ENCODE measurements at regions not wholly inside any gene's neighbourhood (a gene's known extent, or its start where the extent isn't known, plus 50 kb on each side); places are given as distances from the start of the nearest gene placed in this dataset.

DNA sequence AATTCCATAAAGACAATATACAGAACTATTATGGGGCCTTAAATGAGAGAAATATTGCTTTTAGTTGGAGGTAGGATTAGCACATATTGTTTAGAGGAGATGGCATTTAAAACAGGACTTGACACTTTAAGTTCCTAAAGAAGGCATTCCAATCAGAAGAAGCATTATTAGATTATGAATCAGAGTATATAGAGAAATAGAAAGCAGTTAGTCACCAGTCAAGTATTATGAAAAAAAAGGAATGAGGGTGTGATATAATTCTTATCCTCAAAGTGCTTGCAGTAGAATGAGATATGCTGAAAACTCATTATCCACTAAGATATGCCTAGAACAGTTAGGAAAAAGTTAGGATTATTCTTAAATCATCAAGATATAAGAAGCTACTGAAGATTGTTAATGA lies 456.2 kb downstream of the ZNF385D start:
- ATAC-seq = no peak
- Histone ChIP-seq H3K79me2 (ENCODE audit: insufficient read depth, low read length) (no peaks in the 10 kb centered on the region), H3K4me1 (ENCODE audit: control insufficient read depth in 1 of 2, insufficient read depth in 2 of 2, low read length in 2 of 2) (no peaks in the 10 kb centered on the region), H4K20me1 (ENCODE audit: insufficient read depth) (no peaks in the 10 kb centered on the region), H3K27ac (ENCODE audit: low read depth, low read length) (no peak overlapping the region), H3K4me3 (replicated peaks in 1 of 2; ENCODE audit: low read depth in 1 of 2, low read length in 2 of 2) (no peak overlapping the region), H3K27me3 (ENCODE audit: insufficient read depth, low read length) (no peaks in the 10 kb centered on the region), H3K4me2 (ENCODE audit: low read length) (no peak overlapping the region), H3K9ac (ENCODE audit: low read length) (no peak overlapping the region), H3K9me2 (ENCODE audit: insufficient read depth) (no peaks in the 10 kb centered on the region), H2AFZ (ENCODE audit: low read depth, low read length, poor library complexity, severe bottlenecking) (no peak overlapping the region), H3K36me3 (ENCODE audit: control insufficient read depth in 1 of 2, insufficient read depth in 2 of 2, low read length in 2 of 2) (no peaks in the 10 kb centered on the region), H3K9me3 (ENCODE audit: control insufficient read depth in 1 of 2, insufficient read depth in 1 of 2, low read depth in 1 of 2, low read length in 2 of 2) (peaks cover 7 to 8% of the 10 kb centered on the region in 2 experiments; a peak in 2 of 4 replicates)
- TF ChIP-seq ELF1 (IDR thresholded peaks at IDR 0.05; ENCODE audit: borderline replicate concordance, low read depth) (no peak), TCF7L2 (IDR thresholded peaks at IDR 0.05; ENCODE audit: borderline replicate concordance, extremely low read depth, insufficient read depth, insufficient read length) (no peak), FOSL1 (IDR thresholded peaks at IDR 0.05; ENCODE audit: low read depth) (no peak), CBX3 (IDR thresholded peaks at IDR 0.05; ENCODE audit: low read depth) (no peak), POLR2A (IDR thresholded peaks at IDR 0.05; ENCODE audit: borderline replicate concordance, extremely low read depth, insufficient read depth, insufficient read length) (no peak), EZH2phosphoT487 (IDR thresholded peaks at IDR 0.05; ENCODE audit: borderline replicate concordance) (no peak), EGR1 (IDR thresholded peaks at IDR 0.05; ENCODE audit: low read depth) (no peak), CEBPB (IDR thresholded peaks at IDR 0.05; ENCODE audit: low read depth) (no peak), EZH2 (IDR thresholded peaks at IDR 0.05) (no peak), SRF (IDR thresholded peaks at IDR 0.05; ENCODE audit: low read depth) (no peak), POLR2AphosphoS5 (IDR thresholded peaks at IDR 0.05; ENCODE audit: low read depth, low read length) (no peak), JUND (IDR thresholded peaks at IDR 0.05) (no peak), ZFX (IDR thresholded peaks at IDR 0.05) (no peak)
- TF ChIP-seq, protein P1, sequence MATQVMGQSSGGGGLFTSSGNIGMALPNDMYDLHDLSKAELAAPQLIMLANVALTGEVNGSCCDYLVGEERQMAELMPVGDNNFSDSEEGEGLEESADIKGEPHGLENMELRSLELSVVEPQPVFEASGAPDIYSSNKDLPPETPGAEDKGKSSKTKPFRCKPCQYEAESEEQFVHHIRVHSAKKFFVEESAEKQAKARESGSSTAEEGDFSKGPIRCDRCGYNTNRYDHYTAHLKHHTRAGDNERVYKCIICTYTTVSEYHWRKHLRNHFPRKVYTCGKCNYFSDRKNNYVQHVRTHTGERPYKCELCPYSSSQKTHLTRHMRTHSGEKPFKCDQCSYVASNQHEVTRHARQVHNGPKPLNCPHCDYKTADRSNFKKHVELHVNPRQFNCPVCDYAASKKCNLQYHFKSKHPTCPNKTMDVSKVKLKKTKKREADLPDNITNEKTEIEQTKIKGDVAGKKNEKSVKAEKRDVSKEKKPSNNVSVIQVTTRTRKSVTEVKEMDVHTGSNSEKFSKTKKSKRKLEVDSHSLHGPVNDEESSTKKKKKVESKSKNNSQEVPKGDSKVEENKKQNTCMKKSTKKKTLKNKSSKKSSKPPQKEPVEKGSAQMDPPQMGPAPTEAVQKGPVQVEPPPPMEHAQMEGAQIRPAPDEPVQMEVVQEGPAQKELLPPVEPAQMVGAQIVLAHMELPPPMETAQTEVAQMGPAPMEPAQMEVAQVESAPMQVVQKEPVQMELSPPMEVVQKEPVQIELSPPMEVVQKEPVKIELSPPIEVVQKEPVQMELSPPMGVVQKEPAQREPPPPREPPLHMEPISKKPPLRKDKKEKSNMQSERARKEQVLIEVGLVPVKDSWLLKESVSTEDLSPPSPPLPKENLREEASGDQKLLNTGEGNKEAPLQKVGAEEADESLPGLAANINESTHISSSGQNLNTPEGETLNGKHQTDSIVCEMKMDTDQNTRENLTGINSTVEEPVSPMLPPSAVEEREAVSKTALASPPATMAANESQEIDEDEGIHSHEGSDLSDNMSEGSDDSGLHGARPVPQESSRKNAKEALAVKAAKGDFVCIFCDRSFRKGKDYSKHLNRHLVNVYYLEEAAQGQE (IDR thresholded peaks at IDR 0.05; ENCODE audit: low read depth) = no peak
- TF ChIP-seq, protein P2, sequence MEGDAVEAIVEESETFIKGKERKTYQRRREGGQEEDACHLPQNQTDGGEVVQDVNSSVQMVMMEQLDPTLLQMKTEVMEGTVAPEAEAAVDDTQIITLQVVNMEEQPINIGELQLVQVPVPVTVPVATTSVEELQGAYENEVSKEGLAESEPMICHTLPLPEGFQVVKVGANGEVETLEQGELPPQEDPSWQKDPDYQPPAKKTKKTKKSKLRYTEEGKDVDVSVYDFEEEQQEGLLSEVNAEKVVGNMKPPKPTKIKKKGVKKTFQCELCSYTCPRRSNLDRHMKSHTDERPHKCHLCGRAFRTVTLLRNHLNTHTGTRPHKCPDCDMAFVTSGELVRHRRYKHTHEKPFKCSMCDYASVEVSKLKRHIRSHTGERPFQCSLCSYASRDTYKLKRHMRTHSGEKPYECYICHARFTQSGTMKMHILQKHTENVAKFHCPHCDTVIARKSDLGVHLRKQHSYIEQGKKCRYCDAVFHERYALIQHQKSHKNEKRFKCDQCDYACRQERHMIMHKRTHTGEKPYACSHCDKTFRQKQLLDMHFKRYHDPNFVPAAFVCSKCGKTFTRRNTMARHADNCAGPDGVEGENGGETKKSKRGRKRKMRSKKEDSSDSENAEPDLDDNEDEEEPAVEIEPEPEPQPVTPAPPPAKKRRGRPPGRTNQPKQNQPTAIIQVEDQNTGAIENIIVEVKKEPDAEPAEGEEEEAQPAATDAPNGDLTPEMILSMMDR (IDR thresholded peaks at IDR 0.05 in 2 of 3, conservative IDR thresholded peaks at IDR 0.05 in 1 of 3; ENCODE audit: borderline replicate concordance in 1 of 3, insufficient read depth in 1 of 3, low read depth in 2 of 3, low read length in 2 of 3) = no peak
- TF ChIP-seq, protein P3, sequence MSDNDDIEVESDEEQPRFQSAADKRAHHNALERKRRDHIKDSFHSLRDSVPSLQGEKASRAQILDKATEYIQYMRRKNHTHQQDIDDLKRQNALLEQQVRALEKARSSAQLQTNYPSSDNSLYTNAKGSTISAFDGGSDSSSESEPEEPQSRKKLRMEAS (IDR thresholded peaks at IDR 0.05) = no peak
- ChIA-PET RAD21 (ENCODE audit: low non-redundant PET in 1 of 2, low total read pairs in 2 of 2, uncharacterized antibody in 2 of 2, unreplicated experiment in 2 of 2) (no interaction called here), POLR2A (no interaction called here), CTCF (no interaction called here)
- BruUV-seq (replicated peaks) = no TSS peak
- intact Hi-C loops (cut with micrococcal nuclease) = no loop called here
- DNase-seq (ENCODE audit: low read depth, low spot score) = no peak

All from HCT116 (cell line).